Jurkat, Clone E6-1 (cell line): ENCODE measurements at regions not wholly inside any gene's neighbourhood (a gene's known extent, or its start where the extent isn't known, plus 50 kb on each side); places are given as distances from the start of the nearest gene placed in this dataset.
"Not testable (repeated sequence)": the region's sequence is repeated elsewhere in the genome, so short reads cannot be mapped to it uniquely, and the experiment has no call there.

Experiments used
- DNase-seq: peaks from one replicate; pipeline ENCODE4 v3.0.0-alpha.2; 2011; ENCODE audit warnings: low read depth, low spot score
- H3K4me3 ChIP-seq: 2 replicates; pipeline ENCODE4 v1.5.1; 2011; ENCODE audit warnings: mild to moderate bottlenecking, low read length, control low read depth, moderate library complexity

GRCh38 chr12:131192951-131193350 is 239.2 kb downstream of the ADGRD1 start:
- no peak for DNase-seq
- no peak overlapping the region for H3K4me3 ChIP-seq

- DNase-seq: peak; percentile 20
- H3K4me3 ChIP-seq: no peak overlapping the region
These were observed 240.5 kb downstream of the ADGRD1 start for GRCh38 chr12:131194166-131194565.

- no peak for DNase-seq
- H3K4me3 ChIP-seq: no peak overlapping the region
These were observed 242.1 kb downstream of the ADGRD1 start for GRCh38 chr12:131195796-131196195.

- H3K4me3 ChIP-seq: no peak overlapping the region
- no peak for DNase-seq
These were observed 242.5 kb downstream of the ADGRD1 start for GRCh38 chr12:131196220-131196619.

GRCh38 chr12:131197490-131197889 is 243.8 kb downstream of the ADGRD1 start:
- no peak overlapping the region for H3K4me3 ChIP-seq
- DNase-seq: no peak

GRCh38 chr12:131199221-131199620 is 245.5 kb downstream of the ADGRD1 start:
- no peak overlapping the region for H3K4me3 ChIP-seq
- no peak for DNase-seq

GRCh38 chr12:131201912-131202311 is 248.2 kb downstream of the ADGRD1 start:
- not testable (repeated sequence) for DNase-seq, H3K4me3 ChIP-seq

- no peak for DNase-seq
These were observed 249.1 kb downstream of the ADGRD1 start for GRCh38 chr12:131202592-131203378.

GRCh38 chr12:131203666-131204415 is 250.1 kb downstream of the ADGRD1 start:
- DNase-seq: no peak
- H3K4me3 ChIP-seq: no peak overlapping the region

More at GRCh38 chr12:131202592-131203378, 249.1 kb downstream of the ADGRD1 start:
- H3K4me3 ChIP-seq: no peak overlapping the region

- DNase-seq: no peak
- H3K4me3 ChIP-seq: no peak overlapping the region
These were observed 250.9 kb downstream of the ADGRD1 start for GRCh38 chr12:131204416-131205274.

GRCh38 chr12:131205275-131205933 is 251.7 kb downstream of the ADGRD1 start:
- DNase-seq: not testable (repeated sequence)

GRCh38 chr12:131206630-131207299 is 253.1 kb downstream of the ADGRD1 start:
- not testable (repeated sequence) for H3K4me3 ChIP-seq

More at GRCh38 chr12:131205275-131205933, 251.7 kb downstream of the ADGRD1 start:
- H3K4me3 ChIP-seq: not testable (repeated sequence)

GRCh38 chr12:131207300-131207660 is 253.6 kb downstream of the ADGRD1 start:
- DNase-seq, H3K4me3 ChIP-seq: not testable (repeated sequence)

More at GRCh38 chr12:131206630-131207299, 253.1 kb downstream of the ADGRD1 start:
- DNase-seq: not testable (repeated sequence)

GRCh38 chr12:131207841-131208240 is 254.1 kb downstream of the ADGRD1 start:
- H3K4me3 ChIP-seq, DNase-seq: not testable (repeated sequence)

GRCh38 chr12:131208425-131208824 is 254.7 kb downstream of the ADGRD1 start:
- no peak overlapping the region for H3K4me3 ChIP-seq
- DNase-seq: no peak

GRCh38 chr12:131209082-131210070 is 255.7 kb downstream of the ADGRD1 start:
- no peak for DNase-seq
- no peak overlapping the region for H3K4me3 ChIP-seq
